ENCODE measurements at regions not wholly inside any gene's neighbourhood (a gene's known extent, or its start where the extent isn't known, plus 50 kb on each side); places are given as distances from the start of the nearest gene placed in this dataset.

GRCh38 chr3:77913524-77914174, 873.8 kb downstream of the ROBO2 start:
- TF ChIP-seq, protein P1, sequence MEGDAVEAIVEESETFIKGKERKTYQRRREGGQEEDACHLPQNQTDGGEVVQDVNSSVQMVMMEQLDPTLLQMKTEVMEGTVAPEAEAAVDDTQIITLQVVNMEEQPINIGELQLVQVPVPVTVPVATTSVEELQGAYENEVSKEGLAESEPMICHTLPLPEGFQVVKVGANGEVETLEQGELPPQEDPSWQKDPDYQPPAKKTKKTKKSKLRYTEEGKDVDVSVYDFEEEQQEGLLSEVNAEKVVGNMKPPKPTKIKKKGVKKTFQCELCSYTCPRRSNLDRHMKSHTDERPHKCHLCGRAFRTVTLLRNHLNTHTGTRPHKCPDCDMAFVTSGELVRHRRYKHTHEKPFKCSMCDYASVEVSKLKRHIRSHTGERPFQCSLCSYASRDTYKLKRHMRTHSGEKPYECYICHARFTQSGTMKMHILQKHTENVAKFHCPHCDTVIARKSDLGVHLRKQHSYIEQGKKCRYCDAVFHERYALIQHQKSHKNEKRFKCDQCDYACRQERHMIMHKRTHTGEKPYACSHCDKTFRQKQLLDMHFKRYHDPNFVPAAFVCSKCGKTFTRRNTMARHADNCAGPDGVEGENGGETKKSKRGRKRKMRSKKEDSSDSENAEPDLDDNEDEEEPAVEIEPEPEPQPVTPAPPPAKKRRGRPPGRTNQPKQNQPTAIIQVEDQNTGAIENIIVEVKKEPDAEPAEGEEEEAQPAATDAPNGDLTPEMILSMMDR (IDR thresholded peaks at IDR 0.05), result no peak
- TF ChIP-seq POLR2A (IDR thresholded peaks at IDR 0.05), result no peak

Measured in testis (tissue), 2 donors.